ENCODE measurements at regions not wholly inside any gene's neighbourhood (a gene's known extent, or its start where the extent isn't known, plus 50 kb on each side); places are given as distances from the start of the nearest gene placed in this dataset.

- no peak overlapping the region for H3K27ac ChIP-seq
- TF ChIP-seq CTCF (conservative IDR thresholded peaks at IDR 0.05) (no peak), ZFX (IDR thresholded peaks at IDR 0.05) (no peak)
Observed at GRCh38 chr11:62062223-62062861, 61.5 kb upstream of the INCENP start.

GRCh38 chr11:62061356-62062222 lies 62.2 kb upstream of the INCENP start:
- TF ChIP-seq CTCF (conservative IDR thresholded peaks at IDR 0.05) (no peak; the same call in 1 of the 2 replicates), ZFX (IDR thresholded peaks at IDR 0.05) (no peak)
- no peak overlapping the region for H3K27ac ChIP-seq

- no peak overlapping the region for H3K27ac ChIP-seq
- TF ChIP-seq ZFX (IDR thresholded peaks at IDR 0.05) (no peak), CTCF (conservative IDR thresholded peaks at IDR 0.05) (no peak)
Observed at GRCh38 chr11:62057069-62057468, 66.7 kb upstream of the INCENP start.

GRCh38 chr11:62055970-62056369 lies 67.8 kb upstream of the INCENP start:
- no peak overlapping the region for H3K27ac ChIP-seq

GRCh38 chr11:62054484-62055121 lies 69.2 kb upstream of the INCENP start:
- peak; percentile 83 for TF ChIP-seq CTCF (conservative IDR thresholded peaks at IDR 0.05)
- TF ChIP-seq ZFX (IDR thresholded peaks at IDR 0.05): no peak
- H3K27ac ChIP-seq: no peak overlapping the region

More at GRCh38 chr11:62055970-62056369, 67.8 kb upstream of the INCENP start:
- TF ChIP-seq ZFX (IDR thresholded peaks at IDR 0.05) (no peak), CTCF (conservative IDR thresholded peaks at IDR 0.05) (no peak)

- no peak for TF ChIP-seq ZFX (IDR thresholded peaks at IDR 0.05)
- TF ChIP-seq CTCF (conservative IDR thresholded peaks at IDR 0.05): no peak
- H3K27ac ChIP-seq: no peak overlapping the region
Observed at GRCh38 chr11:62054081-62054480, 69.7 kb upstream of the INCENP start.

- TF ChIP-seq ZFX (IDR thresholded peaks at IDR 0.05) (no peak), CTCF (conservative IDR thresholded peaks at IDR 0.05) (no peak)
Observed at GRCh38 chr11:62050716-62051115, 73.1 kb upstream of the INCENP start.

More at GRCh38 chr11:62050716-62051115, 73.1 kb upstream of the INCENP start:
- H3K27ac ChIP-seq: no peak overlapping the region

Measured in C4-2B (cell line).